ENCODE measurements at regions not wholly inside any gene's neighbourhood (a gene's known extent, or its start where the extent isn't known, plus 50 kb on each side); places are given as distances from the start of the nearest gene placed in this dataset.
"Not testable (repeated sequence)": the region's sequence is repeated elsewhere in the genome, so short reads cannot be mapped to it uniquely, and the experiment has no call there.

- no peak for TF ChIP-seq CTCF (conservative IDR thresholded peaks at IDR 0.05; ENCODE audit: low read depth)
- CTCF ChIA-PET: no interaction called here
- DNase-seq (ENCODE audit: low spot score): peak; percentile 2
- no peak overlapping the region for H3K27ac ChIP-seq
- POLR2A ChIA-PET (ENCODE audit: low non-redundant PET): no interaction called here
These were observed 142.7 kb upstream of the SYNPR start for GRCh38 chr3:63135367-63135766.

- H3K27ac ChIP-seq; POLR2A ChIA-PET (ENCODE audit: low non-redundant PET); DNase-seq (ENCODE audit: low spot score); CTCF ChIA-PET: not testable (repeated sequence)
These were observed 141.9 kb upstream of the SYNPR start for GRCh38 chr3:63136249-63136648.

- no peak for DNase-seq (ENCODE audit: low spot score)
- TF ChIP-seq CTCF (conservative IDR thresholded peaks at IDR 0.05; ENCODE audit: low read depth): no peak
- CTCF ChIA-PET: interaction anchor here (0.6 kb wide), 2 partner anchors 256 to 803 kb away, joined by 3 read pairs; no protein-coding TSS in a partner anchor
These were observed 135.4 kb upstream of the SYNPR start for GRCh38 chr3:63142681-63143080.

GRCh38 chr3:63146154-63146553 is 132.0 kb upstream of the SYNPR start:
- CTCF ChIA-PET: no interaction called here
- POLR2A ChIA-PET (ENCODE audit: low non-redundant PET): no interaction called here
- no peak for DNase-seq (ENCODE audit: low spot score)
- H3K27ac ChIP-seq: no peak overlapping the region
- TF ChIP-seq CTCF (conservative IDR thresholded peaks at IDR 0.05; ENCODE audit: low read depth): no peak

More at GRCh38 chr3:63142681-63143080, 135.4 kb upstream of the SYNPR start:
- H3K27ac ChIP-seq: no peak overlapping the region
- POLR2A ChIA-PET (ENCODE audit: low non-redundant PET): no interaction called here

- CTCF ChIA-PET: interaction anchor here (0.7 kb wide), 1 partner anchor 73 kb away, joined by 4 read pairs; no protein-coding TSS in a partner anchor
- no peak for DNase-seq (ENCODE audit: low spot score)
- no peak for TF ChIP-seq CTCF (conservative IDR thresholded peaks at IDR 0.05; ENCODE audit: low read depth)
- H3K27ac ChIP-seq: no peak overlapping the region
- POLR2A ChIA-PET (ENCODE audit: low non-redundant PET): no interaction called here
These were observed 127.2 kb upstream of the SYNPR start for GRCh38 chr3:63150880-63151279.

GRCh38 chr3:63151897-63152296 is 126.2 kb upstream of the SYNPR start:
- no peak overlapping the region for H3K27ac ChIP-seq
- TF ChIP-seq CTCF (conservative IDR thresholded peaks at IDR 0.05; ENCODE audit: low read depth): no peak
- ChIA-PET CTCF (no interaction called here), POLR2A (ENCODE audit: low non-redundant PET) (no interaction called here)
- DNase-seq (ENCODE audit: low spot score): no peak

GRCh38 chr3:63159764-63160163 is 118.3 kb upstream of the SYNPR start:
- TF ChIP-seq CTCF (conservative IDR thresholded peaks at IDR 0.05; ENCODE audit: low read depth): no peak
- DNase-seq (ENCODE audit: low spot score): no peak
- no peak overlapping the region for H3K27ac ChIP-seq
- POLR2A ChIA-PET (ENCODE audit: low non-redundant PET): no interaction called here
- CTCF ChIA-PET: no interaction called here

Measured in RWPE1 (cell line).